ENCODE measurements at regions not wholly inside any gene's neighbourhood (a gene's known extent, or its start where the extent isn't known, plus 50 kb on each side); places are given as distances from the start of the nearest gene placed in this dataset.

DNA sequence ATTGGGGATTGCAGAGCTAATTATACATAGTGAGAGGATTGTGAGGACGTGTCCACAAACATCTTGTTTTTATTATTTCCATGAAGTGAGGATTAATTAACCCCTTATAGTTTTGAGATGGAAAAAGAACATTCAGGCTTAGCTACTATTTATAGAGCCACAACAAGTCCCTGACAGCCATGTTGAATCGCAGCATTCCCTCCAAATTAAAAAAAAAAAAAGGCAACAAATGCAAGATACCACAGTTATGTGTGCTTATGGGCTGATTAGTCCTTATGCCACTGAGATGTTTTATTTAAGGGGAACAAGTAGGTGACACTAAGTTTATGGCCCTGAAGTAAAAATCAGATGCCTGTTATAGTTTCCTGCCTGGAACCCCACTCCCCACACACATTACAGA lies 350.3 kb downstream of the GPAM start:
- TF ChIP-seq TEAD1 (CRISPR knock-in tag; IDR thresholded peaks at IDR 0.05) (no peak), ZNF138 (CRISPR knock-in tag; conservative IDR thresholded peaks at IDR 0.05) (no peak)

Measured in WTC11 (cell line).